C4-2B (cell line): ENCODE measurements at regions not wholly inside any gene's neighbourhood (a gene's known extent, or its start where the extent isn't known, plus 50 kb on each side); places are given as distances from the start of the nearest gene placed in this dataset.
A peak's percentile ranks its signal among the peaks of the same experiment; 100 is the strongest.

Experiments
- ZFX ChIP-seq: fragments of 450-650 bp; IDR thresholded peaks from 2 replicates; pipeline ENCODE4 v1.6.1; 2017
- TF ChIP-seq, protein P1 (sequence below): fragments of 450-650 bp; conservative IDR thresholded peaks from 2 replicates; pipeline ENCODE4 v1.5.1; 2017; ENCODE audit warnings: mild to moderate bottlenecking

- TF ChIP-seq, protein P1, sequence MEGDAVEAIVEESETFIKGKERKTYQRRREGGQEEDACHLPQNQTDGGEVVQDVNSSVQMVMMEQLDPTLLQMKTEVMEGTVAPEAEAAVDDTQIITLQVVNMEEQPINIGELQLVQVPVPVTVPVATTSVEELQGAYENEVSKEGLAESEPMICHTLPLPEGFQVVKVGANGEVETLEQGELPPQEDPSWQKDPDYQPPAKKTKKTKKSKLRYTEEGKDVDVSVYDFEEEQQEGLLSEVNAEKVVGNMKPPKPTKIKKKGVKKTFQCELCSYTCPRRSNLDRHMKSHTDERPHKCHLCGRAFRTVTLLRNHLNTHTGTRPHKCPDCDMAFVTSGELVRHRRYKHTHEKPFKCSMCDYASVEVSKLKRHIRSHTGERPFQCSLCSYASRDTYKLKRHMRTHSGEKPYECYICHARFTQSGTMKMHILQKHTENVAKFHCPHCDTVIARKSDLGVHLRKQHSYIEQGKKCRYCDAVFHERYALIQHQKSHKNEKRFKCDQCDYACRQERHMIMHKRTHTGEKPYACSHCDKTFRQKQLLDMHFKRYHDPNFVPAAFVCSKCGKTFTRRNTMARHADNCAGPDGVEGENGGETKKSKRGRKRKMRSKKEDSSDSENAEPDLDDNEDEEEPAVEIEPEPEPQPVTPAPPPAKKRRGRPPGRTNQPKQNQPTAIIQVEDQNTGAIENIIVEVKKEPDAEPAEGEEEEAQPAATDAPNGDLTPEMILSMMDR, result peak; percentile 35
- no peak for TF ChIP-seq ZFX
Measured at GRCh38 chr2:204360218-204361007, 184.9 kb upstream of the PARD3B start.
